Panc1 (cell line): ENCODE measurements at regions not wholly inside any gene's neighbourhood (a gene's known extent, or its start where the extent isn't known, plus 50 kb on each side); places are given as distances from the start of the nearest gene placed in this dataset.

Source experiments
- POLR2AphosphoS5 ChIP-seq: IDR thresholded peaks from 2 replicates; pipeline ENCODE4 v1.6.1; 2012; ENCODE audit warnings: mild to moderate bottlenecking, low read depth, low read length, moderate library complexity
- SIN3A ChIP-seq: IDR thresholded peaks from 2 replicates; pipeline ENCODE4 v1.6.1; 2012; ENCODE audit warnings: low read depth, mild to moderate bottlenecking, low read length, moderate library complexity, borderline replicate concordance; ENCODE audit not compliant: insufficient read depth
- TCF7L2 ChIP-seq: IDR thresholded peaks from 2 replicates; pipeline ENCODE4 v1.6.1; 2011; ENCODE audit warnings: mild to moderate bottlenecking, low read depth, low read length, inconsistent platforms
- TF ChIP-seq, protein P1 (sequence below): fragments of 450-650 bp; IDR thresholded peaks from 2 replicates; pipeline ENCODE4 v1.5.1; 2017; ENCODE audit warnings: mild to moderate bottlenecking
- TF ChIP-seq, protein P2 (sequence below), 2 experiments: IDR thresholded peaks; 2 replicates each; pipeline ENCODE4 v1.6.1; 2011 to 2012; ENCODE audit warnings: low read depth in 2 of 2, control low read depth in 1 of 2, low read length in 1 of 2, mild to moderate bottlenecking in 1 of 2, moderate library complexity in 1 of 2; ENCODE audit not compliant: insufficient read depth in 1 of 2

DNA sequence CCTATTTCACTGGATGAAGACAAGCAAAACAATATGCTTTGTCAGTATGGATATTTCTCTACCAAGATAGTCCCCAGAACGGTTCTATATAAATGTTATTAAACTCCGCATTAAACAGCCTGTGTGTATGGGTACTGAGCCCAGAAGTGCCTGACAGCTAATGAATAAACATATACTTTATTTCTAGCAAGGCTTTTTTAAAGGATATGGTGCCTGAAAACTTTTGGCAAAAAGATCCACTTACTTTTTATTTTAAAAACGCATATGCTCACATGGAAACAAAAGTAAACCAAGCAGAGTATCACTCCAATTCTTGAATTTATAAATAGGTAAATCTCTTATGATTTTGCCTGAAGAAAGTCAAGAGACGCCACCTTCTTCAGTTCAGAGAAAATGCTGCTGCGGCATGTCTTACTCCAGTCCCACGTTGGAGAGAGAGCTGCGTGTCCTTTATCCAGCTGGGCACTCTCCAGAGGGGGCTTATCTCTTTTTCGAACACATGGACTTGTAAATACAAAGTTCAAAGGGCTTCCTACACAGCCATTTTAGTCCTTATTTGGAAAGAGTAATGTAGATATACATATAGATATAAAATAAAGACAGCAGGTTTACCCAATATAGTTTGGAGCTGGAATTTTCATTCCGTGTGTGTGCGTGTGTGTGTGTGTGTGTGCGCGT lies 264.2 kb downstream of the ADAMTS20 start:
- TF ChIP-seq, protein P1, sequence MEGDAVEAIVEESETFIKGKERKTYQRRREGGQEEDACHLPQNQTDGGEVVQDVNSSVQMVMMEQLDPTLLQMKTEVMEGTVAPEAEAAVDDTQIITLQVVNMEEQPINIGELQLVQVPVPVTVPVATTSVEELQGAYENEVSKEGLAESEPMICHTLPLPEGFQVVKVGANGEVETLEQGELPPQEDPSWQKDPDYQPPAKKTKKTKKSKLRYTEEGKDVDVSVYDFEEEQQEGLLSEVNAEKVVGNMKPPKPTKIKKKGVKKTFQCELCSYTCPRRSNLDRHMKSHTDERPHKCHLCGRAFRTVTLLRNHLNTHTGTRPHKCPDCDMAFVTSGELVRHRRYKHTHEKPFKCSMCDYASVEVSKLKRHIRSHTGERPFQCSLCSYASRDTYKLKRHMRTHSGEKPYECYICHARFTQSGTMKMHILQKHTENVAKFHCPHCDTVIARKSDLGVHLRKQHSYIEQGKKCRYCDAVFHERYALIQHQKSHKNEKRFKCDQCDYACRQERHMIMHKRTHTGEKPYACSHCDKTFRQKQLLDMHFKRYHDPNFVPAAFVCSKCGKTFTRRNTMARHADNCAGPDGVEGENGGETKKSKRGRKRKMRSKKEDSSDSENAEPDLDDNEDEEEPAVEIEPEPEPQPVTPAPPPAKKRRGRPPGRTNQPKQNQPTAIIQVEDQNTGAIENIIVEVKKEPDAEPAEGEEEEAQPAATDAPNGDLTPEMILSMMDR, result no peak
- no peak for TF ChIP-seq SIN3A
- no peak for TF ChIP-seq POLR2AphosphoS5
- TF ChIP-seq, protein P2, sequence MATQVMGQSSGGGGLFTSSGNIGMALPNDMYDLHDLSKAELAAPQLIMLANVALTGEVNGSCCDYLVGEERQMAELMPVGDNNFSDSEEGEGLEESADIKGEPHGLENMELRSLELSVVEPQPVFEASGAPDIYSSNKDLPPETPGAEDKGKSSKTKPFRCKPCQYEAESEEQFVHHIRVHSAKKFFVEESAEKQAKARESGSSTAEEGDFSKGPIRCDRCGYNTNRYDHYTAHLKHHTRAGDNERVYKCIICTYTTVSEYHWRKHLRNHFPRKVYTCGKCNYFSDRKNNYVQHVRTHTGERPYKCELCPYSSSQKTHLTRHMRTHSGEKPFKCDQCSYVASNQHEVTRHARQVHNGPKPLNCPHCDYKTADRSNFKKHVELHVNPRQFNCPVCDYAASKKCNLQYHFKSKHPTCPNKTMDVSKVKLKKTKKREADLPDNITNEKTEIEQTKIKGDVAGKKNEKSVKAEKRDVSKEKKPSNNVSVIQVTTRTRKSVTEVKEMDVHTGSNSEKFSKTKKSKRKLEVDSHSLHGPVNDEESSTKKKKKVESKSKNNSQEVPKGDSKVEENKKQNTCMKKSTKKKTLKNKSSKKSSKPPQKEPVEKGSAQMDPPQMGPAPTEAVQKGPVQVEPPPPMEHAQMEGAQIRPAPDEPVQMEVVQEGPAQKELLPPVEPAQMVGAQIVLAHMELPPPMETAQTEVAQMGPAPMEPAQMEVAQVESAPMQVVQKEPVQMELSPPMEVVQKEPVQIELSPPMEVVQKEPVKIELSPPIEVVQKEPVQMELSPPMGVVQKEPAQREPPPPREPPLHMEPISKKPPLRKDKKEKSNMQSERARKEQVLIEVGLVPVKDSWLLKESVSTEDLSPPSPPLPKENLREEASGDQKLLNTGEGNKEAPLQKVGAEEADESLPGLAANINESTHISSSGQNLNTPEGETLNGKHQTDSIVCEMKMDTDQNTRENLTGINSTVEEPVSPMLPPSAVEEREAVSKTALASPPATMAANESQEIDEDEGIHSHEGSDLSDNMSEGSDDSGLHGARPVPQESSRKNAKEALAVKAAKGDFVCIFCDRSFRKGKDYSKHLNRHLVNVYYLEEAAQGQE (IDR thresholded peaks at IDR 0.05; ENCODE audit: insufficient read depth in 1 of 2, low read depth in 2 of 2, low read length in 1 of 2), result no peak
- no peak for TF ChIP-seq TCF7L2
